AG04449 (cell line): ENCODE measurements at regions not wholly inside any gene's neighbourhood (a gene's known extent, or its start where the extent isn't known, plus 50 kb on each side); places are given as distances from the start of the nearest gene placed in this dataset.
"Not testable (repeated sequence)": the region's sequence is repeated elsewhere in the genome, so short reads cannot be mapped to it uniquely, and the experiment has no call there.

Source experiments
- CTCF ChIA-PET: fragments of 350-600 bp; formaldehyde crosslinking; extraction: SDS; loops from one replicate; lab custom pipeline; 2021; ENCODE audit warnings: antibody characterized with exemption; lab: Yijun Ruan, JAX
- POLR2A ChIA-PET: fragments of 400-600, 350-600 bp; formaldehyde crosslinking; extraction: SDS; loops from one replicate; lab custom pipeline; 2020; ENCODE audit warnings: antibody characterized with exemption, inconsistent platforms; lab: Yijun Ruan, JAX
- DNase-seq: peaks from one replicate; pipeline ENCODE4 v3.0.0-alpha.2; 2010; ENCODE audit warnings: low read depth, low spot score
- H3K4me3 ChIP-seq: 2 replicates; pipeline ENCODE4 v1.5.1; 2011; ENCODE audit warnings: low read depth, mild to moderate bottlenecking, control low read depth, low read length
- CTCF ChIP-seq: IDR thresholded peaks from one replicate; pipeline ENCODE4 v1.5.1; 2011; ENCODE audit warnings: mild to moderate bottlenecking, moderate library complexity, low read length, control low read depth, inconsistent platforms; ENCODE audit not compliant: insufficient read depth; ENCODE audit errors: missing control alignments

- no peak overlapping the region for H3K4me3 ChIP-seq
- POLR2A ChIA-PET: no interaction called here
- no peak for TF ChIP-seq CTCF
- DNase-seq: no peak
- CTCF ChIA-PET: no interaction called here
Observed at GRCh38 chr3:6326771-6327170, 534.1 kb upstream of the GRM7 start.

- POLR2A ChIA-PET, DNase-seq, H3K4me3 ChIP-seq, CTCF ChIA-PET: not testable (repeated sequence)
Observed at GRCh38 chr3:6340980-6341325, 520.0 kb upstream of the GRM7 start.

- no peak overlapping the region for H3K4me3 ChIP-seq
- no peak for DNase-seq
- ChIA-PET POLR2A (no interaction called here), CTCF (no interaction called here)
- no peak for TF ChIP-seq CTCF
Observed at GRCh38 chr3:6351752-6352151, 509.2 kb upstream of the GRM7 start.

GRCh38 chr3:6354653-6355052 lies 506.3 kb upstream of the GRM7 start:
- CTCF ChIA-PET: no interaction called here
- TF ChIP-seq CTCF: no peak
- no peak overlapping the region for H3K4me3 ChIP-seq
- DNase-seq: no peak
- POLR2A ChIA-PET: no interaction called here

GRCh38 chr3:6362406-6362805 lies 498.5 kb upstream of the GRM7 start:
- DNase-seq: no peak
- no peak for TF ChIP-seq CTCF
- H3K4me3 ChIP-seq: no peak overlapping the region
- POLR2A ChIA-PET: no interaction called here
- CTCF ChIA-PET: no interaction called here

- H3K4me3 ChIP-seq: no peak overlapping the region
- ChIA-PET CTCF (no interaction called here), POLR2A (no interaction called here)
- DNase-seq: no peak
- TF ChIP-seq CTCF: no peak
Observed at GRCh38 chr3:6367171-6367570, 493.7 kb upstream of the GRM7 start.

- ChIA-PET POLR2A (no interaction called here), CTCF (no interaction called here)
- DNase-seq: no peak
- H3K4me3 ChIP-seq: no peak overlapping the region
- TF ChIP-seq CTCF: no peak
Observed at GRCh38 chr3:6392123-6392522, 468.8 kb upstream of the GRM7 start.
